GM06990 (cell line): ENCODE measurements at regions not wholly inside any gene's neighbourhood (a gene's known extent, or its start where the extent isn't known, plus 50 kb on each side); places are given as distances from the start of the nearest gene placed in this dataset.

Source experiments
- DNase-seq: peaks from one replicate; pipeline ENCODE4 v3.0.0-alpha.2; 2011; ENCODE audit not compliant: insufficient read length; ENCODE audit errors: extremely low read depth
- H3K27me3 ChIP-seq: replicated peaks from 2 replicates; pipeline ENCODE4 v1.6.0; 2011; ENCODE audit warnings: low read length; ENCODE audit not compliant: control insufficient read depth, insufficient read depth
- H3K36me3 ChIP-seq: 2 replicates; pipeline ENCODE4 v1.5.1; 2011; ENCODE audit warnings: low read length; ENCODE audit not compliant: control insufficient read depth, insufficient read depth
- H3K4me3 ChIP-seq: replicated peaks from 2 replicates; pipeline ENCODE4 v1.5.1; 2011; ENCODE audit warnings: low read depth, mild to moderate bottlenecking, control low read depth, low read length
- CTCF ChIP-seq: IDR thresholded peaks from 2 replicates; pipeline ENCODE4 v1.5.1; 2011; ENCODE audit warnings: low read length, control low read depth, mild to moderate bottlenecking, inconsistent platforms; ENCODE audit not compliant: insufficient read depth, poor library complexity, severe bottlenecking

- TF ChIP-seq CTCF = no peak
- no peaks in the 10 kb centered on the region for H3K27me3 ChIP-seq
- H3K36me3 ChIP-seq = no peaks in the 10 kb centered on the region
- no peak overlapping the region for H3K4me3 ChIP-seq
- no peak for DNase-seq
Observed at GRCh38 chr7:131657881-131658280, 101.5 kb upstream of the PODXL start.

- H3K27me3 ChIP-seq = no peaks in the 10 kb centered on the region; the same call in 1 of the 2 replicates
- DNase-seq = no peak
- no peaks in the 10 kb centered on the region for H3K36me3 ChIP-seq
- H3K4me3 ChIP-seq = no peak overlapping the region
- TF ChIP-seq CTCF = no peak
Observed at GRCh38 chr7:131656980-131657723, 100.7 kb upstream of the PODXL start.

GRCh38 chr7:131655866-131656265 is 99.4 kb upstream of the PODXL start:
- Histone ChIP-seq H3K27me3 (no peaks in the 10 kb centered on the region; the same call in 1 of the 2 replicates), H3K36me3 (no peaks in the 10 kb centered on the region), H3K4me3 (no peak overlapping the region)
- DNase-seq = no peak
- TF ChIP-seq CTCF = no peak

GRCh38 chr7:131655447-131655846 is 99.0 kb upstream of the PODXL start:
- TF ChIP-seq CTCF = no peak
- no peak for DNase-seq
- Histone ChIP-seq H3K27me3 (no peaks in the 10 kb centered on the region; the same call in 1 of the 2 replicates), H3K4me3 (no peak overlapping the region), H3K36me3 (no peaks in the 10 kb centered on the region)

- Histone ChIP-seq H3K27me3 (no peaks in the 10 kb centered on the region; the same call in 1 of the 2 replicates), H3K36me3 (no peaks in the 10 kb centered on the region), H3K4me3 (no peak overlapping the region)
- peak; percentile 70 for DNase-seq
- peak; percentile 94 for TF ChIP-seq CTCF
Observed at GRCh38 chr7:131654668-131655326, 98.4 kb upstream of the PODXL start.
